HL-60 (cell line): ENCODE measurements at regions not wholly inside any gene's neighbourhood (a gene's known extent, or its start where the extent isn't known, plus 50 kb on each side); places are given as distances from the start of the nearest gene placed in this dataset.

Experiments used
- DNase-seq, 2 experiments: peaks; one replicate each; pipeline ENCODE4 v3.0.0-alpha.2; 2010 to 2020; ENCODE audit warnings: low read depth in 1 of 2, low spot score in 1 of 2
- H3K27ac ChIP-seq: fragments of 250-450 bp; sonication (Bioruptor Pico); replicated peaks from 2 replicates; pipeline ENCODE4 v1.5.1; 2020; ENCODE audit warnings: mild to moderate bottlenecking, moderate library complexity
- H3K27me3 ChIP-seq: fragments of 250-450 bp; sonication (Bioruptor Pico); 2 replicates; pipeline ENCODE4 v1.5.1; 2021; ENCODE audit warnings: mild to moderate bottlenecking, moderate library complexity; ENCODE audit not compliant: insufficient read depth, poor library complexity, severe bottlenecking
- H3K4me3 ChIP-seq: replicated peaks from 2 replicates; pipeline ENCODE4 v1.5.1; 2011; ENCODE audit warnings: mild to moderate bottlenecking, control low read depth, low read length; ENCODE audit not compliant: insufficient read depth
- GABPA ChIP-seq: IDR thresholded peaks from 2 replicates; pipeline ENCODE4 v1.6.1; 2012; ENCODE audit warnings: low read depth
- POLR2AphosphoS5 ChIP-seq: IDR thresholded peaks from 2 replicates; pipeline ENCODE4 v1.6.1; 2012; ENCODE audit warnings: low read depth
- SPI1 ChIP-seq: IDR thresholded peaks from 2 replicates; pipeline ENCODE4 v1.6.1; 2012; ENCODE audit warnings: low read depth, mild to moderate bottlenecking, borderline replicate concordance
- TF ChIP-seq, protein P1 (sequence below): IDR thresholded peaks from one replicate; pipeline ENCODE4 v1.5.1; 2011; ENCODE audit warnings: low read length, control low read depth, inconsistent platforms; ENCODE audit not compliant: insufficient read depth
- TF ChIP-seq, protein P2 (sequence below): IDR thresholded peaks from 2 replicates; pipeline ENCODE4 v1.6.1; 2012; ENCODE audit warnings: low read depth; ENCODE audit not compliant: insufficient replicate concordance

DNA sequence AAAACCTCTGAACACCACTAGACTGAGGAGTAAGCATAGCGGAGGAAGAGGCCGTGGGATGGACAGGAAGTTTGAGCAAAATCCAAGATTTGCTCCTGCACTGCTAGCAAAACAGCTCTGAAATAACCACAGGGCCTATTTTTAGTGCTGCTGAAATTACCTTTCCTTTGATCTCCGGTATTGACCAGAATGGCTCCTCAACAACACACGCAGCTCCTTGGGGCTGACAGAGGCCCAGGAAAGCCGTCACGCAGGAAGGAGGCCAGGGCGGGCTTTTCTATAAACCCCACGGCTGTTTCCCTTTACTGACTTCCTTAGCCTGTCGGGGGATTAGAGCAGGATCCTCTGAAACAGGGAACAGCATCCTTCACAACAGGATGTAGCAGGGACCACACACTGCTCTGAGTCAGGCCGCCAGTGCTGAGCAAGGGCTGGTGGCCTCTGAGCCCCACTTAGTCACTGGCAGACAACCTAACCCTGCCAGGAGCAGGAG is 80.8 kb upstream of the LCLAT1 start:
- no peak overlapping the region for H3K4me3 ChIP-seq
- TF ChIP-seq, protein P1, sequence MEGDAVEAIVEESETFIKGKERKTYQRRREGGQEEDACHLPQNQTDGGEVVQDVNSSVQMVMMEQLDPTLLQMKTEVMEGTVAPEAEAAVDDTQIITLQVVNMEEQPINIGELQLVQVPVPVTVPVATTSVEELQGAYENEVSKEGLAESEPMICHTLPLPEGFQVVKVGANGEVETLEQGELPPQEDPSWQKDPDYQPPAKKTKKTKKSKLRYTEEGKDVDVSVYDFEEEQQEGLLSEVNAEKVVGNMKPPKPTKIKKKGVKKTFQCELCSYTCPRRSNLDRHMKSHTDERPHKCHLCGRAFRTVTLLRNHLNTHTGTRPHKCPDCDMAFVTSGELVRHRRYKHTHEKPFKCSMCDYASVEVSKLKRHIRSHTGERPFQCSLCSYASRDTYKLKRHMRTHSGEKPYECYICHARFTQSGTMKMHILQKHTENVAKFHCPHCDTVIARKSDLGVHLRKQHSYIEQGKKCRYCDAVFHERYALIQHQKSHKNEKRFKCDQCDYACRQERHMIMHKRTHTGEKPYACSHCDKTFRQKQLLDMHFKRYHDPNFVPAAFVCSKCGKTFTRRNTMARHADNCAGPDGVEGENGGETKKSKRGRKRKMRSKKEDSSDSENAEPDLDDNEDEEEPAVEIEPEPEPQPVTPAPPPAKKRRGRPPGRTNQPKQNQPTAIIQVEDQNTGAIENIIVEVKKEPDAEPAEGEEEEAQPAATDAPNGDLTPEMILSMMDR = no peak
- no peak for TF ChIP-seq GABPA
- TF ChIP-seq POLR2AphosphoS5 = no peak
- TF ChIP-seq, protein P2, sequence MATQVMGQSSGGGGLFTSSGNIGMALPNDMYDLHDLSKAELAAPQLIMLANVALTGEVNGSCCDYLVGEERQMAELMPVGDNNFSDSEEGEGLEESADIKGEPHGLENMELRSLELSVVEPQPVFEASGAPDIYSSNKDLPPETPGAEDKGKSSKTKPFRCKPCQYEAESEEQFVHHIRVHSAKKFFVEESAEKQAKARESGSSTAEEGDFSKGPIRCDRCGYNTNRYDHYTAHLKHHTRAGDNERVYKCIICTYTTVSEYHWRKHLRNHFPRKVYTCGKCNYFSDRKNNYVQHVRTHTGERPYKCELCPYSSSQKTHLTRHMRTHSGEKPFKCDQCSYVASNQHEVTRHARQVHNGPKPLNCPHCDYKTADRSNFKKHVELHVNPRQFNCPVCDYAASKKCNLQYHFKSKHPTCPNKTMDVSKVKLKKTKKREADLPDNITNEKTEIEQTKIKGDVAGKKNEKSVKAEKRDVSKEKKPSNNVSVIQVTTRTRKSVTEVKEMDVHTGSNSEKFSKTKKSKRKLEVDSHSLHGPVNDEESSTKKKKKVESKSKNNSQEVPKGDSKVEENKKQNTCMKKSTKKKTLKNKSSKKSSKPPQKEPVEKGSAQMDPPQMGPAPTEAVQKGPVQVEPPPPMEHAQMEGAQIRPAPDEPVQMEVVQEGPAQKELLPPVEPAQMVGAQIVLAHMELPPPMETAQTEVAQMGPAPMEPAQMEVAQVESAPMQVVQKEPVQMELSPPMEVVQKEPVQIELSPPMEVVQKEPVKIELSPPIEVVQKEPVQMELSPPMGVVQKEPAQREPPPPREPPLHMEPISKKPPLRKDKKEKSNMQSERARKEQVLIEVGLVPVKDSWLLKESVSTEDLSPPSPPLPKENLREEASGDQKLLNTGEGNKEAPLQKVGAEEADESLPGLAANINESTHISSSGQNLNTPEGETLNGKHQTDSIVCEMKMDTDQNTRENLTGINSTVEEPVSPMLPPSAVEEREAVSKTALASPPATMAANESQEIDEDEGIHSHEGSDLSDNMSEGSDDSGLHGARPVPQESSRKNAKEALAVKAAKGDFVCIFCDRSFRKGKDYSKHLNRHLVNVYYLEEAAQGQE = no peak
- TF ChIP-seq SPI1 = no peak
- H3K27ac ChIP-seq = no peak overlapping the region
- H3K27me3 ChIP-seq = peaks cover 3% of the 10 kb centered on the region
- DNase-seq = no peak

DNA sequence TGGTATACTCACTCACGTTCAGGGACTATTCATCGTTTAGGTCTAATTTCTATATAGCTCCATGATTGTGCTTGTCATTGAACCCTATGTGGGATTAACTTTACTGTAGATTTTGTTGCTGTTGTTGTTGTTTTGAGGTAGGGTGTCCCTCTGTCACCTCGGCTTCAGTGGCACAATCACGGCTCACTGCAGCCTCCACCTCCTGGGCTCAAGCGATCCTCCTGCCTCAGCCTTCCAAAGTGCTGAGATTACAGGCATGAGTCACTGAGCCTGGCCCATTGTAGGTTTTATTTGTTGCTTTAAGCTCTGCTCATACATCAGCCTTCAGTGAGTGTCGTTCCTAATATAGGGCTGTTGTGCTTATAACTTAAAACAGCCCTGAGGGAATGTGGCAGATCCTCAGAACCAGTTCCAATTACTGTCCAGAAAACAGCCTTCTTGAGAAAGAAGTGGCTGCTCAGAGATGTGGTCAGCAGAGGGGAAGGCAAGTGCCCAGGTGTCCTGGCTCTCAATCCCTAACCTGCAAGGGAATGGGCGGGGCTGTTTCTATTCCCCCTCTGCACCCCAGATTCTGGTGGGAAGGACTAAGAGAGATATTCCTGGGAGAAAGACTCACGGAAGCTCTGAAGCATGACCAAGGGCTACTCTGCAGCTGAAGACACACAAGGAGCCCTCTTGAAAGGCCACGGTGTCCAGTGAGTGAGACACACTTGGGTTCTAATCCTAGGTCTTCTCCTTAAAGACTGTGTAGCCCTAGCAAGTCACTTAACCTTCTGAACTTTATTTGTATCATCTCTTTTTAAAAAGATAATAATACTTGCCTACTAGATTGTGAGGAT is 79.6 kb upstream of the LCLAT1 start:
- TF ChIP-seq POLR2AphosphoS5 (no peak), GABPA (no peak)
- TF ChIP-seq, protein P2 = no peak
- DNase-seq = no peak

DNA sequence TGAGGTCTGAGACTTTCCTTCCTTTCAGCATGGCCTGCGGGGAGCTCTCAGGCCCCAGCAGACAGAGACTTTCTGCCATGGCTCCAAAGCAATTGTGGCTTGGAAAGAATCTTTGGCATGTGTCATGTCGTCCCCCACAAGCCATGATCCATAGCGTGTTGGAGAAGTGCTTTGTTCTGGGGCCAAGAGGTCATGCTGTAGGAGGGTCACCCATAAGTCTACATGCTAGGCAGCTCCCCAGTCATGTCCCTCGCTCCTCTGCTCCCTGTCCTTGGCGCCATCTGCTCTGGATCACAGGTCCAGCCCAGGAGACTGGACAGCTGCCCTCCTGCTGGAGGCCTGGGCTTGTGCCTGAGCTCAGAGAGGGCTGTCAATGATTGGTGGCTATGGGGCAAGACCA is 78.8 kb upstream of the LCLAT1 start:
- Histone ChIP-seq H3K27me3 (no peaks in the 10 kb centered on the region), H3K27ac (no peak overlapping the region), H3K4me3 (no peak overlapping the region)
- DNase-seq = no peak
- TF ChIP-seq GABPA (no peak), SPI1 (no peak), POLR2AphosphoS5 (no peak)
- TF ChIP-seq, protein P1 = no peak
- TF ChIP-seq, protein P2 = no peak

More for the DNA sequence above, 79.6 kb upstream of the LCLAT1 start:
- H3K27me3 ChIP-seq = peaks cover 2% of the 10 kb centered on the region
- no peak overlapping the region for H3K4me3 ChIP-seq
- H3K27ac ChIP-seq = no peak overlapping the region
